Liver (tissue), 8 donors: ENCODE measurements at regions not wholly inside any gene's neighbourhood (a gene's known extent, or its start where the extent isn't known, plus 50 kb on each side); places are given as distances from the start of the nearest gene placed in this dataset.

Experiments used
- DNase-seq: peaks from one replicate; pipeline ENCODE4 v3.0.0-alpha.2; 2017; ENCODE audit warnings: low spot score
- H3K27ac ChIP-seq, 2 donors: one replicate each; pipeline ENCODE4 v1.7.0; 2013; ENCODE audit warnings: inconsistent platforms in 2 of 2, low read length in 2 of 2, control low read depth in 1 of 2, low read depth in 1 of 2, mild to moderate bottlenecking in 1 of 2
- H3K27me3 ChIP-seq, 4 donors: one replicate each; pipeline versions ENCODE4 v1.6.1 to v1.7.0; 2013; ENCODE audit warnings: low read length in 3 of 4, inconsistent platforms in 1 of 4, mild to moderate bottlenecking in 1 of 4, moderate library complexity in 1 of 4; ENCODE audit not compliant: control insufficient read depth in 4 of 4, insufficient read depth in 4 of 4
- H3K36me3 ChIP-seq, 4 donors: one replicate each; pipeline versions ENCODE4 v1.6.1 to v1.7.0; 2013; ENCODE audit warnings: low read length in 3 of 4, mild to moderate bottlenecking in 3 of 4, low read depth in 1 of 4, moderate library complexity in 1 of 4; ENCODE audit not compliant: control insufficient read depth in 4 of 4, insufficient read depth in 3 of 4
- H3K4me1 ChIP-seq, 4 donors: one replicate each; pipeline versions ENCODE4 v1.6.1 to v1.7.0; 2013; ENCODE audit warnings: low read length in 3 of 4, mild to moderate bottlenecking in 3 of 4, moderate library complexity in 1 of 4; ENCODE audit not compliant: control insufficient read depth in 4 of 4, insufficient read depth in 4 of 4
- H3K4me3 ChIP-seq, 3 donors: one replicate each; pipeline versions ENCODE4 v1.6.1 to v1.7.0; 2013; ENCODE audit warnings: low read length in 3 of 3, control low read depth in 1 of 3, low read depth in 1 of 3, mild to moderate bottlenecking in 1 of 3
- H3K9ac ChIP-seq, 2 donors: one replicate each; pipeline ENCODE4 v1.7.0; 2013; ENCODE audit warnings: low read length in 2 of 2, mild to moderate bottlenecking in 2 of 2, moderate library complexity in 2 of 2, control low read depth in 1 of 2, low read depth in 1 of 2
- H3K9me3 ChIP-seq, 4 donors: one replicate each; pipeline versions ENCODE4 v1.6.1 to v1.7.0; 2013; ENCODE audit warnings: low read length in 3 of 4; ENCODE audit not compliant: control insufficient read depth in 4 of 4
- CTCF ChIP-seq: fragments of 150-350 bp; IDR thresholded peaks from 2 replicates; pipeline ENCODE4 v1.5.1; 2017; ENCODE audit warnings: improper control_type of control experiment, low read depth, low read length; ENCODE audit not compliant: missing input control
- FOXA1 ChIP-seq: IDR thresholded peaks from 2 replicates; pipeline ENCODE4 v1.6.1; 2016; ENCODE audit warnings: antibody characterized with exemption
- FOXA2 ChIP-seq: IDR thresholded peaks from 2 replicates; pipeline ENCODE4 v1.6.1; 2016; ENCODE audit warnings: antibody characterized with exemption
- GABPA ChIP-seq, 2 donors: IDR thresholded peaks in 1 of 2; conservative IDR thresholded peaks in 1 of 2; 2 replicates each; pipeline ENCODE4 v1.6.1; 2016; ENCODE audit warnings: antibody characterized with exemption in 2 of 2, mild to moderate bottlenecking in 1 of 2, moderate library complexity in 1 of 2
- HNF4A ChIP-seq, 2 donors: conservative IDR thresholded peaks; 2 replicates each; pipeline ENCODE4 v1.6.1; 2016; ENCODE audit warnings: antibody characterized with exemption in 2 of 2, mild to moderate bottlenecking in 2 of 2
- HNF4G ChIP-seq: IDR thresholded peaks from 2 replicates; pipeline ENCODE4 v1.6.1; 2016; ENCODE audit warnings: antibody characterized with exemption
- MAX ChIP-seq: IDR thresholded peaks from 2 replicates; pipeline ENCODE4 v1.6.1; 2016; ENCODE audit warnings: antibody characterized with exemption
- RAD21 ChIP-seq, 2 donors: IDR thresholded peaks; 2 replicates each; pipeline ENCODE4 v1.6.1; 2016; ENCODE audit warnings: antibody characterized with exemption in 2 of 2, mild to moderate bottlenecking in 2 of 2
- REST ChIP-seq: IDR thresholded peaks from 2 replicates; pipeline ENCODE4 v1.6.1; 2016; ENCODE audit warnings: antibody characterized with exemption, mild to moderate bottlenecking
- RXRA ChIP-seq, 2 donors: IDR thresholded peaks; 2 replicates each; pipeline ENCODE4 v1.6.1; 2017 to 2018; ENCODE audit warnings: antibody characterized with exemption in 2 of 2, mild to moderate bottlenecking in 1 of 2
- SP1 ChIP-seq: IDR thresholded peaks from 2 replicates; pipeline ENCODE4 v1.6.1; 2018; ENCODE audit warnings: antibody characterized with exemption, mild to moderate bottlenecking
- TAF1 ChIP-seq: conservative IDR thresholded peaks from 2 replicates; pipeline ENCODE4 v1.6.1; 2016; ENCODE audit warnings: antibody characterized with exemption, mild to moderate bottlenecking
- YY1 ChIP-seq: IDR thresholded peaks from 2 replicates; pipeline ENCODE4 v1.6.1; 2016; ENCODE audit warnings: antibody characterized with exemption, mild to moderate bottlenecking
- WGBS: extraction: QIAGEN DNeasy Blood & Tissue Kit; methylation state at CpG from one replicate; pipeline ENCODE4 v1.1.7; 2013; 5-methylcytosine and 5-hydroxymethylcytosine counted together
- donor health status: healthy.
- donor health status: healthy.
- donor health status: healthy.
- donor health status: healthy.
- donor health status: healthy.

GRCh38 chr1:101547357-101547756 is 310.5 kb downstream of the S1PR1 start:
- Histone ChIP-seq H3K4me3 (no peak overlapping the region), H3K27me3 (no peaks in the 10 kb centered on the region), H3K9ac (no peak overlapping the region), H3K36me3 (no peaks in the 10 kb centered on the region), H3K27ac (no peak overlapping the region), H3K9me3 (no peaks in the 10 kb centered on the region), H3K4me1 (no peaks in the 10 kb centered on the region)
- TF ChIP-seq GABPA (IDR thresholded peaks at IDR 0.05 in 1 of 2, conservative IDR thresholded peaks at IDR 0.05 in 1 of 2) = no peak
- no peak for TF ChIP-seq MAX
- no peak for TF ChIP-seq HNF4A (conservative IDR thresholded peaks at IDR 0.05)
- no peak for TF ChIP-seq REST
- no peak for TF ChIP-seq FOXA2
- no peak for TF ChIP-seq SP1
- no peak for DNase-seq
- WGBS = 63% methylated on average over 3 of the region's 3 CpGs

GRCh38 chr1:101548376-101548775 is 311.6 kb downstream of the S1PR1 start:
- no peaks in the 10 kb centered on the region for H3K4me1 ChIP-seq
- H3K27me3 ChIP-seq = no peaks in the 10 kb centered on the region
- no peaks in the 10 kb centered on the region for H3K9me3 ChIP-seq
- no peak for DNase-seq
- H3K36me3 ChIP-seq = no peaks in the 10 kb centered on the region
- no peak overlapping the region for H3K4me3 ChIP-seq
- H3K27ac ChIP-seq = no peak overlapping the region
- no peak for TF ChIP-seq FOXA1
- no peak for TF ChIP-seq FOXA2
- TF ChIP-seq TAF1 = no peak
- TF ChIP-seq YY1 = no peak
- TF ChIP-seq HNF4G = no peak
- TF ChIP-seq RXRA (IDR thresholded peaks at IDR 0.05) = no peak
- TF ChIP-seq CTCF = no peak
- no peak for TF ChIP-seq RAD21 (IDR thresholded peaks at IDR 0.05)
- no peak for TF ChIP-seq SP1
- no peak for TF ChIP-seq REST
- no peak overlapping the region for H3K9ac ChIP-seq
